Osteocyte (in vitro differentiated cells): ENCODE measurements at regions not wholly inside any gene's neighbourhood (a gene's known extent, or its start where the extent isn't known, plus 50 kb on each side); places are given as distances from the start of the nearest gene placed in this dataset.

ENCODE experiments used
- DNase-seq: peaks from one replicate; pipeline ENCODE4 v3.0.0; 2021; ENCODE audit warnings: mixed read lengths; ENCODE audit not compliant: unreplicated experiment; ENCODE audit errors: extremely low spot score
- H3K27ac Mint-ChIP-seq: one replicate; pipeline ENCODE4 v1.8.0; 2021; ENCODE audit warnings: mild to moderate bottlenecking, mixed read lengths; ENCODE audit not compliant: unreplicated experiment
- H3K27me3 Mint-ChIP-seq: one replicate; pipeline ENCODE4 v1.8.0; 2021; ENCODE audit warnings: mixed read lengths; ENCODE audit not compliant: unreplicated experiment
- H3K36me3 Mint-ChIP-seq: one replicate; pipeline ENCODE4 v1.8.0; 2021; ENCODE audit warnings: mixed read lengths; ENCODE audit not compliant: unreplicated experiment
- H3K4me1 Mint-ChIP-seq: one replicate; pipeline ENCODE4 v1.8.0; 2021; ENCODE audit warnings: mixed read lengths; ENCODE audit not compliant: unreplicated experiment
- H3K4me3 Mint-ChIP-seq: one replicate; pipeline ENCODE4 v1.8.0; 2021; ENCODE audit warnings: mild to moderate bottlenecking, moderate library complexity, mixed read lengths; ENCODE audit not compliant: unreplicated experiment
- H3K9me3 Mint-ChIP-seq: one replicate; pipeline ENCODE4 v1.8.0; 2021; ENCODE audit warnings: mixed read lengths; ENCODE audit not compliant: unreplicated experiment
- CTCF ChIP-seq: fragments of 200-600 bp; sonication (generic); IDR thresholded peaks from 2 replicates; pipeline ENCODE4 v1.5.0; 2021; ENCODE audit warnings: antibody characterized with exemption, mild to moderate bottlenecking, moderate library complexity

DNA sequence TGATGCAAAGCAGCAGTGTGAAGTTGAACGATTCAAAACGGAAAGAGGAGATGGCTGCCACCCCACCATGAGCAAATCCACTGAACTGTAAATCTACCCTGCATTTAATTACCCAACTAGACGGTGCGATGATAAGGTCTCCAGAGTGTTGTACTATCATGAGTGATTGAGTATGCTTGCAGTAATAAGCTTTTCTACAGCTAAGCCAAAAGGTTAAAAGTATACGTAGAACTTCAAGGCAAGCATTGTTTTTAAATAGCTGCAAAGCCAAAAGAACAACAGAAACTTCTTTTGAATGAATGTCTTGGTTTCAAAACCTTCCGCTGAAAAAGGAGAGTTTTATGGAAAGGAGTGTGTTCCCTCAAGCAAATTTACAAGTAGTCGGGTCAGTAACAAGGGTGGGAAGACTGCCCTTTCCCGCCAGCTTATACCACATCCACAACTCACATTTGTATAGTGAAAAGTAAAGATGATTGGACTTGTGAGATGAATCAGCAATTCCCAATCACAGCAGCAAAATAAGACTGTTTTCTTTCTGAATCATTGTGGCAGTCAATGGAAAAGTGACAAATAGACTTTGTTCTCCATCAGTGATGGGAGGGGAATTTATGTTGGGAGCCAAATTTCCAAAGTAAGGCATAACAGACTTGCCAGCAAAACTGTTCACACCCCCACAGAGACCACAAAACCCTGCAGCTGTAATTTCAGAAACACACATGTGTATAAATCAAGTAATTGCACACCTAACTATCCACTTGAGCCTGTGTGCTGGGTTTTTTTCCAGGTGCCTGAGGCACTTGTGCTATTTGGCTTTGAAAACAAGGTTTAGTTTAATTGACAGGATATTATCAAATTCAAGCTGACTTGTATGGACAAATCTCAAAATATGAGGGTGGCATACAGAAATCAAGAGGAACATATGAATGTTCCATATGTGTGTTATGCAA lies 407.7 kb upstream of the GRAMD2B start:
- Mint-ChIP-seq H3K4me3 (peak overlapping the region; percentile 34), H3K27ac (peak overlapping the region; percentile 49)

GRCh38 chr5:126016256-126016655 lies 407.0 kb upstream of the GRAMD2B start:
- TF ChIP-seq CTCF = no peak
- Mint-ChIP-seq H3K27ac (no peak overlapping the region), H3K4me1 (peaks cover 20% of the 10 kb centered on the region), H3K36me3 (no peaks in the 10 kb centered on the region), H3K9me3 (no peaks in the 10 kb centered on the region), H3K27me3 (no peaks in the 10 kb centered on the region), H3K4me3 (no peak overlapping the region)
- DNase-seq = no peak

More for the DNA sequence above, 407.7 kb upstream of the GRAMD2B start:
- Mint-ChIP-seq H3K36me3 (no peaks in the 10 kb centered on the region), H3K4me1 (peaks cover 20% of the 10 kb centered on the region), H3K9me3 (no peaks in the 10 kb centered on the region), H3K27me3 (no peaks in the 10 kb centered on the region)
- TF ChIP-seq CTCF = no peak
- DNase-seq = no peak

GRCh38 chr5:126017096-126017495 lies 406.1 kb upstream of the GRAMD2B start:
- DNase-seq = no peak
- no peak for TF ChIP-seq CTCF
- H3K4me1 Mint-ChIP-seq = peaks cover 20% of the 10 kb centered on the region
- no peaks in the 10 kb centered on the region for H3K36me3 Mint-ChIP-seq
- no peak overlapping the region for H3K27ac Mint-ChIP-seq
- H3K9me3 Mint-ChIP-seq = no peaks in the 10 kb centered on the region
- H3K4me3 Mint-ChIP-seq = no peak overlapping the region
- no peaks in the 10 kb centered on the region for H3K27me3 Mint-ChIP-seq

- Mint-ChIP-seq H3K4me1 (peaks cover 15% of the 10 kb centered on the region), H3K27ac (no peak overlapping the region), H3K27me3 (no peaks in the 10 kb centered on the region), H3K4me3 (no peak overlapping the region), H3K9me3 (no peaks in the 10 kb centered on the region), H3K36me3 (no peaks in the 10 kb centered on the region)
- TF ChIP-seq CTCF = no peak
- no peak for DNase-seq
These were observed 402.4 kb upstream of the GRAMD2B start for GRCh38 chr5:126020770-126021169.

DNA sequence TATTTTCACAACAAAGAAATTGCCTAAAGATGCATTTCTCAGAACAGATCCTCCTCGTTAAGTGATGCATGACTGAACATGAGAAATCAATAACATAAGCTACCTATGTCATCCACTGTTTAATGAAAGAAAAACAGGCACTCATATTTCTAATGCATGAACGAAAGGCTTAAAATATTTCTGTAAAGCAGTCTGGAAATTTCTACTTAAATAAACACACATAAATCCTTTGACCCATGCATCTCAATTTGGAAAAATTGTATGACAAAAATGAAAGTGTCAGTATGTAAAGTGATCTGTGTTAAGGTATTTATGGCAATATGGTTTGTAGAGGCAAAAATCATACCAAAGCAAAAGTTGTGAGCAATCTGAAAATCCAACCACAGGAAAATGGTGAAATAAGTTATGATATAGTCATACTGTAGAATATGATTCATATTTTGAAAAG lies 399.2 kb upstream of the GRAMD2B start:
- Mint-ChIP-seq H3K36me3 (peaks cover 6% of the 10 kb centered on the region), H3K4me1 (peaks cover 11% of the 10 kb centered on the region), H3K27me3 (no peaks in the 10 kb centered on the region), H3K9me3 (peaks cover 8% of the 10 kb centered on the region), H3K27ac (peak overlapping the region; percentile 0), H3K4me3 (peak overlapping the region; percentile 2)
- TF ChIP-seq CTCF = no peak
- no peak for DNase-seq
